ENCODE measurements at regions not wholly inside any gene's neighbourhood (a gene's known extent, or its start where the extent isn't known, plus 50 kb on each side); places are given as distances from the start of the nearest gene placed in this dataset.

Small RNA genes lying in the stretch of these regions (small RNA-seq; reads per million reads assigned to genes)
- gene AL161423.1 (ENCODE audit: insufficient read depth in 2 of 3, insufficient read length in 3 of 3, low read depth in 2 of 3, low replicate concordance in 1 of 3) = 0 reads per million in 3 experiments
- 0 reads per million in 3 experiments for gene HMGN2P39 (ENCODE audit: insufficient read depth in 2 of 3, insufficient read length in 3 of 3, low read depth in 2 of 3, low replicate concordance in 1 of 3)
- 0 to 0.97 (median 0) reads per million in 3 experiments for gene RNA5SP30 (ENCODE audit: insufficient read depth in 2 of 3, insufficient read length in 3 of 3, low read depth in 2 of 3, low replicate concordance in 1 of 3)
- gene RNU7-88P (ENCODE audit: insufficient read depth in 2 of 3, insufficient read length in 3 of 3, low read depth in 2 of 3, low replicate concordance in 1 of 3) = 0 to 0.65 (median 0) reads per million in 3 experiments
- 0 reads per million in 3 experiments for gene RNY4P29 (ENCODE audit: insufficient read depth in 2 of 3, insufficient read length in 3 of 3, low read depth in 2 of 3, low replicate concordance in 1 of 3)

All from HepG2 (cell line).